ENCODE measurements at regions not wholly inside any gene's neighbourhood (a gene's known extent, or its start where the extent isn't known, plus 50 kb on each side); places are given as distances from the start of the nearest gene placed in this dataset.
"Not testable (repeated sequence)": the region's sequence is repeated elsewhere in the genome, so short reads cannot be mapped to it uniquely, and the experiment has no call there.

- no peak for DNase-seq
Observed at GRCh38 chr1:148318123-148318903, 164.8 kb downstream of the PPIAL4G start.

- no peak for DNase-seq
Observed at GRCh38 chr1:148317288-148317985, 165.4 kb upstream of the NBPF11 start.

- DNase-seq = no peak
Observed at GRCh38 chr1:148315071-148315811, 163.2 kb upstream of the NBPF11 start.

GRCh38 chr1:148310807-148311206 lies 158.7 kb upstream of the NBPF11 start:
- no peak for DNase-seq

GRCh38 chr1:148309940-148310500 lies 157.9 kb upstream of the NBPF11 start:
- DNase-seq = no peak

GRCh38 chr1:148308832-148309458 lies 156.9 kb upstream of the NBPF11 start:
- no peak for DNase-seq

GRCh38 chr1:148307583-148308185 lies 155.6 kb upstream of the NBPF11 start:
- peak in 10 of 56 donors; percentile 0 to 29 (median 5) for DNase-seq

GRCh38 chr1:148304935-148305334 lies 152.9 kb upstream of the NBPF11 start:
- not testable (repeated sequence) for DNase-seq

- DNase-seq = not testable (repeated sequence)
Observed at GRCh38 chr1:148302586-148303364, 150.7 kb upstream of the NBPF11 start.

- DNase-seq = not testable (repeated sequence)
Observed at GRCh38 chr1:148297852-148298251, 145.8 kb upstream of the NBPF11 start.

- no peak for DNase-seq
Observed at GRCh38 chr1:148296511-148296910, 144.4 kb upstream of the NBPF11 start.

- DNase-seq = no peak
Observed at GRCh38 chr1:148294116-148294807, 142.2 kb upstream of the NBPF11 start.

- no peak for DNase-seq
Observed at GRCh38 chr1:148293651-148294050, 141.6 kb upstream of the NBPF11 start.

- no peak for DNase-seq
Observed at GRCh38 chr1:148292915-148293314, 140.8 kb upstream of the NBPF11 start.

GRCh38 chr1:148290881-148291280 lies 138.8 kb upstream of the NBPF11 start:
- no peak for DNase-seq

GRCh38 chr1:148289647-148290046 lies 137.6 kb upstream of the NBPF11 start:
- no peak for DNase-seq

GRCh38 chr1:148285946-148286345 lies 133.9 kb upstream of the NBPF11 start:
- DNase-seq = not testable (repeated sequence)

GRCh38 chr1:148280831-148281572 lies 128.9 kb upstream of the NBPF11 start:
- not testable (repeated sequence) for DNase-seq

All from amygdala (tissue), 56 donors.